Karpas-422 (cell line): ENCODE measurements at regions not wholly inside any gene's neighbourhood (a gene's known extent, or its start where the extent isn't known, plus 50 kb on each side); places are given as distances from the start of the nearest gene placed in this dataset.

Experiments
- DNase-seq: peaks from one replicate; pipeline ENCODE4 v3.0.0-alpha.2; 2015
- H2AFZ ChIP-seq: fragments of 200-600 bp; sonication (generic); 2 replicates; pipeline ENCODE4 v1.6.1; 2014; ENCODE audit warnings: antibody characterized with exemption, low read length, mixed read lengths
- H3K27ac ChIP-seq: fragments of 200-600 bp; sonication (generic); 2 replicates; pipeline ENCODE4 v1.5.1; 2014; ENCODE audit warnings: mild to moderate bottlenecking, low read length, moderate library complexity
- H3K27me3 ChIP-seq: fragments of 200-600 bp; sonication (generic); 2 replicates; pipeline ENCODE4 v1.6.1; 2014; ENCODE audit warnings: low read length, mixed read lengths
- H3K36me3 ChIP-seq: fragments of 200-600 bp; sonication (generic); 2 replicates; pipeline ENCODE4 v1.6.1; 2014; ENCODE audit warnings: low read length, mixed read lengths; ENCODE audit not compliant: insufficient read depth
- H3K4me1 ChIP-seq: fragments of 200-600 bp; sonication (generic); 2 replicates; pipeline ENCODE4 v1.6.1; 2014; ENCODE audit warnings: mild to moderate bottlenecking, low read length, mixed read lengths
- H3K4me2 ChIP-seq: fragments of 200-600 bp; sonication (generic); 2 replicates; pipeline ENCODE4 v1.6.1; 2014; ENCODE audit warnings: low read length, low read depth, mild to moderate bottlenecking; ENCODE audit not compliant: poor library complexity, severe bottlenecking
- H3K4me3 ChIP-seq: fragments of 200-600 bp; sonication (generic); 2 replicates; pipeline ENCODE4 v1.5.1; 2014; ENCODE audit warnings: mild to moderate bottlenecking, antibody characterized with exemption, low read length, mixed read lengths
- H3K79me2 ChIP-seq: fragments of 200-600 bp; sonication (generic); 2 replicates; pipeline ENCODE4 v1.6.1; 2014; ENCODE audit warnings: mild to moderate bottlenecking, low read length, mixed read lengths
- H3K9ac ChIP-seq: fragments of 200-600 bp; sonication (generic); 2 replicates; pipeline ENCODE4 v1.6.0; 2014; ENCODE audit warnings: low read length
- H3K9me2 ChIP-seq: fragments of 200-600 bp; sonication (generic), shearing (Covaris generic); replicated peaks from 2 replicates; pipeline ENCODE4 v1.6.0; 2014; ENCODE audit warnings: mild to moderate bottlenecking, low read length, moderate library complexity; ENCODE audit not compliant: insufficient read depth
- H3K9me3 ChIP-seq: fragments of 300-700, 200-600 bp; sonication (generic); 2 replicates; pipeline ENCODE4 v1.6.1; 2014; ENCODE audit warnings: low read length, mixed read lengths
- H4K20me1 ChIP-seq: fragments of 200-600 bp; sonication (generic); 2 replicates; pipeline ENCODE4 v1.6.1; 2014; ENCODE audit warnings: mild to moderate bottlenecking, antibody characterized with exemption, low read length, low read depth; ENCODE audit not compliant: insufficient read depth

DNA sequence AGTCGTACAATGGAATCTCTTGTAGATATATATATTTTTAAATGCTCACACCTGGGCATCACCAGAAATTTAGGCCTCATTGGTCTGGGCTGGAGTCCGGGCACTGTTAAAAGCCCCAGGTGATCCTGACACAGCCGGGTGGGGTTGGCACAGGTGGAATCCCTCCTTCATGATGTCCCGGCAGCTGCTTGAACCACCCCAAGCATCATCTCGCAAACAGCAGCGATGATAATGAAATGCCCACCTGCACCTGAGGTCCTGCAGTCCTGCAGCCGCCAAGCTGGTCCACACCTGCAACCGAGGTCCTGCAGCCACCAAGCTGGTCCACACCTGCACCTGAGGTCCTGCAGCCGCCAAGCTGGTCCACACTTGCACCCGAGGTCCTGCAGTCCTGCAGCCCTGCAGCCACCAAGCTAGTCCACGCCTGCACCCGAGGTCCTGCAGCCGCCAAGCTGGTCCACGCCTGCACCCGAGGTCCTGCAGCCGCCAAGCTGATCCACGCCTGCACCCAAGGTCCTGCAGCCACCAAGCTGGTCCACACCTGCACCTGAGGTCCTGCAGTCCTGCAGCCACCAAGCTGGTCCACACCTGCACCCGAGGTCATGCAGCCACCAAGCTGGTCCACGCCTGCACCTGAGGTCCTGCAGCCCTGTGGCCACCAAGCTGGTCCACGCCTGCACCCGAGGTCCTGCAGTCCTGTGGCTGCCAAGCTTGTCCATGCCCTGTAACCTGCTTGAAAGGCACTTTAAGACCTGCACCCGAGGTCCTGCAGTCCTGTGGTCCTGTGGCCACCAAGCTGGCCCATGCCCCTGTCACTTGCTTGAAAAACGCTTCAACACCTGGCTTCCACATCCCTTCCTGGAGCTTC is 261.2 kb downstream of the DLL1 start:
- H3K4me1 ChIP-seq = no peaks in the 10 kb centered on the region
- no peak overlapping the region for H3K4me2 ChIP-seq
- no peaks in the 10 kb centered on the region for H3K36me3 ChIP-seq
- H3K9ac ChIP-seq = no peak overlapping the region
- no peak overlapping the region for H2AFZ ChIP-seq
- no peaks in the 10 kb centered on the region for H4K20me1 ChIP-seq
- H3K9me3 ChIP-seq = no peaks in the 10 kb centered on the region
- H3K4me3 ChIP-seq = no peak overlapping the region
- no peak for DNase-seq
- no peaks in the 10 kb centered on the region for H3K79me2 ChIP-seq
- no peaks in the 10 kb centered on the region for H3K27me3 ChIP-seq
- H3K9me2 ChIP-seq = no peaks in the 10 kb centered on the region
- no peak overlapping the region for H3K27ac ChIP-seq

DNA sequence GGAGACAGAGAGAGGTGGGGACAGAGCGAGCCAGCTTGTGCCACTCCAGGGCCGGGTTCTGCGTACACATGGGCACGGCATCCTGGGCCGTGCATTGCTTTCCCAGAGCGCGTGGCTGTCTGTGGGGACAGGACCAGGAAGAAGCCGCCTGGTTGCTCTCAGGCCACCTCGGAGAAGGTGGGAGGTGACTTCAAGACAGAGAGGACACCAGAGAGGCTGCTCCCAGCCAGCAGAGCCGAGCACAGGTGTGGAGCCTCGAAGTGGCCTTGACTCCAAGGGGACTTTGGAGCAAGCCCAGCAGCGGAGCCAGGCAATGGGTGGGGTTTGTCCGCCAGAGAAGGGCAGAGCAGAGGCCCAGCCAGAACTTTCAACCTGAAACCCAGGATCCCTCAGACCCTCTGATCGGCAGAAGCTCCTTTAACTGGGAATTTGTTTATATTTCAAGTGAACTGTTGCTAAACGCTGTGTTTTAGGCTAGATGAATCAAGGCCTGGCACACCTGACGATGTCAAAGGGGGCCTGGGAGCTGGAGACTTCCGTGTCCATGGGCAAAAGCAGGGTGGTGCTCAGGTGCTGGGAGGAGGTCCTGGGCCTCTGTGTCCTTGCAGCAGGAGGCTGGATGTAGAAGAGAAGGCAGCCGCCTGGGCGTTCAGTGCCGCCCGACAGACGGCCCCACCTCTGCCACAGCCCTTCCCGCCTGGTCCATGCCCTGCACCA is 262.1 kb downstream of the DLL1 start:
- no peak overlapping the region for H2AFZ ChIP-seq
- no peaks in the 10 kb centered on the region for H4K20me1 ChIP-seq
- no peaks in the 10 kb centered on the region for H3K79me2 ChIP-seq
- no peaks in the 10 kb centered on the region for H3K9me3 ChIP-seq
- H3K36me3 ChIP-seq = no peaks in the 10 kb centered on the region
- H3K9ac ChIP-seq = no peak overlapping the region
- DNase-seq = no peak
- H3K27ac ChIP-seq = no peak overlapping the region
- no peaks in the 10 kb centered on the region for H3K27me3 ChIP-seq
- no peaks in the 10 kb centered on the region for H3K4me1 ChIP-seq
- H3K9me2 ChIP-seq = no peaks in the 10 kb centered on the region
- no peak overlapping the region for H3K4me3 ChIP-seq
- H3K4me2 ChIP-seq = no peak overlapping the region

DNA sequence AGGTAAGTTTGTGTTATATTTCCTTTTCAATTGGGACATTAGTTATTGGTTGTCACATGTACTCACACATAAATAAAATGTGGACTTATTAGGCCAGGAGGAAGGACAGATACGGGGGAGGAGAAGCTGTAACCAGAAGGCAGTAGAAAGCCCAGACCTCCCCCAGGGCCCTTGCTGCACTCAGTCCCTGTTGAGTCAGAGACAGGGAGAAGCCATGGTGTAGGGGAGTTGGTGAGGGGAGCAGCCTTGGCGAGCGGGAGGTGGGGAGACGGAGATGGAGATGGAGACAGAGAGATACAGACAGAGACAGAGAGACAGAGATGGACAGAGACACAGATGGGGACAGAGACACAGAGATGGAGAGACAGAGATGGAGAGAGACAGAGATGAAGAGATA is 263.2 kb downstream of the DLL1 start:
- Histone ChIP-seq H3K36me3 (no peaks in the 10 kb centered on the region), H3K79me2 (no peaks in the 10 kb centered on the region), H3K27ac (no peak overlapping the region), H3K9me3 (no peaks in the 10 kb centered on the region), H4K20me1 (no peaks in the 10 kb centered on the region), H3K4me1 (no peaks in the 10 kb centered on the region), H3K27me3 (no peaks in the 10 kb centered on the region), H3K9ac (no peak overlapping the region), H3K4me2 (no peak overlapping the region), H3K9me2 (no peaks in the 10 kb centered on the region), H3K4me3 (no peak overlapping the region), H2AFZ (no peak overlapping the region)
- no peak for DNase-seq

DNA sequence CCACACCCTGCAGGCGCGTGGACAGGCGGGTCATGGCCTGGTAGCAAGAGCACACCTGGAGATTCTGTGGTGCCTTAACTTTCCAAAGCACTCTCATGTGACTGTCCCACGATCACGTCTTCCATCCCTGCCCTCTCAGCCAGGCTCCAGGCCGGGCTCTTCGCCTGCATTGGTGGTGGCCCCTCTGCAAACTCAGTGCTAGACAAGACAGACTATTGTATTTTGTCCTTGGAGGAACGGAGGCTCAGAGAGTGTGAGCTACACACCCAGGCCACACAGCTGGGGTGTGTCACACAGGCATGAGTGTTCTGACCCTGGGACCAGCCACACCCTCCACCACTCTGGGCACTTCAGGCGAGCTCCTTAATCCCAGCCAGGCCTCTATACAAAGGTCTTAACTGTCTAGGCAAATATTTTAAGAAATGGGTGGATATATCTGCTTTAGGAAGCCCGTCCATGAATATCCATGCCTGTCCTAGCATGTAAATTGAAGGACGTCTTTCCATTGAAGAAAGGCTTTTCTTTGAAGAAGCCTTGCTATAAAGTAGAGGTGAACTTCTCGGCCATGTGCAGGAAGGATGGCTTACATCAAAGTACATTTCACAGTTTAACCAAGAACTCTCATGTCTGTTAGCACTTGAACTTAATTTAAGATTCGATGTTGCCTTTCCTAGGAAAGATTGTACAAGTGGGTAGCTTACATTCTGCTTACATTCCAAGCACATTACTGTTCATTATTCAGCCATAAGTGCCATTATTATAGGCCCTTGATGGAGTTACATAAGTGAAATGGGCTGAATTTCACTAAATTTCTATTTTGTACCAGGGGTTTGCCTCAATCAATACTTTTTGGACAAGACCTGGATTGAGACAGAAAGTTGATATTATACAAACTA is 263.9 kb downstream of the DLL1 start:
- H2AFZ ChIP-seq = no peak overlapping the region
- H3K27ac ChIP-seq = no peak overlapping the region
- H3K79me2 ChIP-seq = no peaks in the 10 kb centered on the region
- H4K20me1 ChIP-seq = no peaks in the 10 kb centered on the region
- H3K4me1 ChIP-seq = no peaks in the 10 kb centered on the region
- DNase-seq = no peak
- no peak overlapping the region for H3K4me3 ChIP-seq
- H3K9me2 ChIP-seq = no peaks in the 10 kb centered on the region
- no peaks in the 10 kb centered on the region for H3K9me3 ChIP-seq
- no peaks in the 10 kb centered on the region for H3K36me3 ChIP-seq
- no peak overlapping the region for H3K4me2 ChIP-seq
- no peak overlapping the region for H3K9ac ChIP-seq
- H3K27me3 ChIP-seq = no peaks in the 10 kb centered on the region

DNA sequence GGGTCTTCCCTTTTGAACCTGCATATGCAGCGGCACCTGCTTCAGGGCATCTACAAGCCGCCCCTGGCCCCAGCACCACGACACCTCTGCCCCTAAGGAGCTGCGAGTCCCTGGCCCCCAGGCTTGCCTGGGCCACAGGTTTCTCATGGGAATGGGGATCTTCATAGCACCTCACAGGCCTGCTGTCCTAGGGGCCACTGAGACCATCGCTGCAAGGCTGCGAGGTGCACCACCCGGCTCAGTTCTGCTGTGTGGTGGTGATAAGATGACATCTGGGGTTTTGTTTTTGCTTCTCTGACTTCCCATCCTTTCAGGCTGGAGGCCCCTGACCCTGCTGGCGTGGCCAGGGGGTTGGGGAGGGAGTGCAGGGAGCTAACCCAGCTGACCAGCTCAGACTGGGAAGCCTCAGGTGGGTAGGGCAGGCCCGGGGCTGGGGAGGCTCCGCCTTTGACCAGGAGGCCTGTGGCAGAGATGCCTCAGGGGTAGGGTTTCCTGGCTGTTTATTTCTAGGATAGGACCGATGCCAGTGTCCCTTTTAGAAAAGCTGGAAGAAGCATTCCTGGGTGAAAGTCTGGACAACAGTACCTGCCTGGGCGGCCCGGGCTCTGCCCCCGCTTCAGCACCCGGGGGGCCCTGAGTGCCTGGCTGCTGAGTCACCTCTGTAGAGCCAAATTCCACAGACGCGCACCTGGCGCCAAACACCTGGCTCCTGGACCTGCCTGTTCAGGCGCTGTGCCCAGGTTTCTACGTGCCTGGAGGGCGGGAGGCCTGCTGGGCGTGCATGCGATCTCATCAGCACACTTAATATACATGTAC is 264.7 kb downstream of the DLL1 start:
- Histone ChIP-seq H3K79me2 (no peaks in the 10 kb centered on the region), H3K27me3 (no peaks in the 10 kb centered on the region), H3K9ac (no peak overlapping the region), H3K27ac (no peak overlapping the region), H4K20me1 (no peaks in the 10 kb centered on the region), H3K9me3 (no peaks in the 10 kb centered on the region), H3K4me3 (no peak overlapping the region), H2AFZ (no peak overlapping the region), H3K4me1 (no peaks in the 10 kb centered on the region), H3K9me2 (no peaks in the 10 kb centered on the region), H3K4me2 (no peak overlapping the region), H3K36me3 (no peaks in the 10 kb centered on the region)
- no peak for DNase-seq

DNA sequence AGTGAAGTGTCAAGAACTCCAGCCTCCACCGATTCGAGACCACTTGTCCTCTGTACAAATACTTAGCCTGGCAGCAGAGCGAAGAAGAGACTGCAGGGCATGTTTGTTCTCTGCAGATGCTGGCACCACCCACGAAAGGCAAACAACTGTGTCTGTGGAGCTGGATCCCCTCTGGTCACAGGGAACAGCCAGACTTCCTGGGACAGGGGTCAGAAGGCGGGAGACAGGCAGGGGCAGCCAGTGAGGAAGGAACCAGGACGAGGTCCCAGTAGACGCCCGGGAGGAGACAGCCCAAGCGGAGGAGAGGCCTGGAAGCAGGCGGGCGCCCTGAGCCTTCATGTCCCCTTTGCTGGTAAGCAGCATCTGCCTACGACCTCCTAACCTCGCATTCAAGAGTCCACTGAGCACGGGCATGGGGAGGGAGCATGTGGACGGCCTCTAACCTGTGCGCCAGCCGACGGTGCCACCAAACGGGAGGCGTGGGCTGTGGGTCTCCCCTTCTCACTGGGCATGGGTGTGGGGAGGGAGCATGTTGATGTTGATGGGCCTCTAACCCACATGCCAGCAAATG is 265.5 kb downstream of the DLL1 start:
- H3K27ac ChIP-seq = no peak overlapping the region
- H3K27me3 ChIP-seq = no peaks in the 10 kb centered on the region
- no peaks in the 10 kb centered on the region for H3K4me1 ChIP-seq
- no peak overlapping the region for H3K4me2 ChIP-seq
- H3K79me2 ChIP-seq = no peaks in the 10 kb centered on the region
- DNase-seq = no peak
- H3K4me3 ChIP-seq = no peak overlapping the region
- no peaks in the 10 kb centered on the region for H4K20me1 ChIP-seq
- H3K9ac ChIP-seq = no peak overlapping the region
- no peak overlapping the region for H2AFZ ChIP-seq
- no peaks in the 10 kb centered on the region for H3K9me2 ChIP-seq
- no peaks in the 10 kb centered on the region for H3K36me3 ChIP-seq
- no peaks in the 10 kb centered on the region for H3K9me3 ChIP-seq

DNA sequence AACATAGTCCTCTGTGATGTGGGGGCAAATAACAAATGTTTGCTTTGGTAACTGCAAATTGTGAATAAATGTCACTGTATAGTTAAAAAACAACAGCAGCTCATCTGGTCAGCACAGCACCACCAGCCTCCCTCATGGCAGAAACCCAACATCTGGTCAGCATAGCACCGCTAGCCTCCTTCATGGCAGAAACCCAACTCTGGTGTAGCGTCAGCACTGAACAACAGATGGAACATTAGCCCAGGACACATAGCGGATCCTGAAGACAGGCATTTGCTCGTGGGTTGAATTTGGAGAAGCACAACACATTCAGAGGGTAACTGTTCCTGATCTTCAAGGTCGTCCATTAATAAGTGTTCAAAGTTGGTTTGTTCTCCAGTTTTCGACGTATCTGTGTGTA is 265.9 kb downstream of the DLL1 start:
- Histone ChIP-seq H3K79me2 (no peaks in the 10 kb centered on the region), H3K9ac (no peak overlapping the region), H3K36me3 (no peaks in the 10 kb centered on the region), H3K9me2 (no peaks in the 10 kb centered on the region), H2AFZ (no peak overlapping the region), H4K20me1 (no peaks in the 10 kb centered on the region), H3K9me3 (no peaks in the 10 kb centered on the region), H3K27me3 (no peaks in the 10 kb centered on the region), H3K4me2 (no peak overlapping the region), H3K4me3 (no peak overlapping the region), H3K4me1 (no peaks in the 10 kb centered on the region), H3K27ac (no peak overlapping the region)
- no peak for DNase-seq
